NT2/D1 (cell line): ENCODE measurements at regions not wholly inside any gene's neighbourhood (a gene's known extent, or its start where the extent isn't known, plus 50 kb on each side); places are given as distances from the start of the nearest gene placed in this dataset.

Experiments
- SUZ12 ChIP-seq: IDR thresholded peaks from 2 replicates; pipeline ENCODE4 v1.6.1; 2011; ENCODE audit not compliant: insufficient read length, insufficient read depth; ENCODE audit errors: extremely low read depth
- YY1 ChIP-seq: IDR thresholded peaks from 2 replicates; pipeline ENCODE4 v1.6.1; 2011; ENCODE audit not compliant: insufficient read length, insufficient read depth
- ZNF274 ChIP-seq: IDR thresholded peaks from 2 replicates; pipeline ENCODE4 v1.6.1; 2011; ENCODE audit warnings: mild to moderate bottlenecking, low read depth, low read length

DNA sequence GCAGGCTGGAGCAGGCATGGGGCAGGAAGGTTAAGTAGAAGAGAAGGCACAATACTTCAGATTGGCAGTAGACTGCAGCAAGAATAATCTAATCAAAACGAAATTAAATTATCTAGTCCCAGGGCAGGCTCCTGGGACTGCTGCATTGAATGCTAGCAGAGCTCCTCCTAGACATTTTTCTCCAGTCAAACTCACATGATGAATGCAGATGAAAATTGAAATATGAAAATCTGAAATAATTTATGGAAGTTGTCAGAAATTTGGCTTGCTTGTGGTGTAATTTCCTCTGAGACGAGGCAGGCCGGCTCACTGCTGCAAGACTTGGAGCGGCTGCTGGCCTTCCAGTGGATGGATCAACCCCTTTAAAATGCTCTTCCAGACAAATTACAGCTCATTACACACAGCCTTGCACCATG, 78.0 kb upstream of the TMEM33 start:
- TF ChIP-seq YY1 (no peak), SUZ12 (no peak), ZNF274 (no peak)
